ENCODE measurements at regions not wholly inside any gene's neighbourhood (a gene's known extent, or its start where the extent isn't known, plus 50 kb on each side); places are given as distances from the start of the nearest gene placed in this dataset.

DNA sequence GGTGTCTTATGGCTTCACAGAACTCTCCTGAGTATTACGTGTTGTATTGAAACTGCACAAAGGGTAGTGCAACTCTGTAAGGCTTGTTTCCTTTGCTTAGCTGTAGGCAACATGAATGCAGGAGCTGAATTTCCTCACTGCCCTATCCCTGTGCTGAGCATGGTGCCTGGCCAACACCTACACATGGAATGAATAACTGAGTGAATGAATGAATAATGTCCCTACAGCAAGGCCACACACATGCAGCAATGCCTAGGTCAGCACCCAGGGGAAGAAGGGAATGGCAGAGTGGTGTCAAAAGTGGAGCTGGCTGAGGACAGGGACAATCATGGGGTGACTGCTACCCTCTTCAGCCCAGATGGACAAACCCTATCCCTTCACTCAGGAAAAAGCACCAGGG, 655.9 kb downstream of the PTPRU start:
- H3K27me3 ChIP-seq (ENCODE audit: control insufficient read depth in 4 of 4, insufficient read depth in 4 of 4, low read length in 3 of 4): peaks cover 0 to 9% (median 0%) of the 10 kb centered on the region in 4 donors
- 70% methylated on average over 1 of the region's 1 CpG for WGBS

DNA sequence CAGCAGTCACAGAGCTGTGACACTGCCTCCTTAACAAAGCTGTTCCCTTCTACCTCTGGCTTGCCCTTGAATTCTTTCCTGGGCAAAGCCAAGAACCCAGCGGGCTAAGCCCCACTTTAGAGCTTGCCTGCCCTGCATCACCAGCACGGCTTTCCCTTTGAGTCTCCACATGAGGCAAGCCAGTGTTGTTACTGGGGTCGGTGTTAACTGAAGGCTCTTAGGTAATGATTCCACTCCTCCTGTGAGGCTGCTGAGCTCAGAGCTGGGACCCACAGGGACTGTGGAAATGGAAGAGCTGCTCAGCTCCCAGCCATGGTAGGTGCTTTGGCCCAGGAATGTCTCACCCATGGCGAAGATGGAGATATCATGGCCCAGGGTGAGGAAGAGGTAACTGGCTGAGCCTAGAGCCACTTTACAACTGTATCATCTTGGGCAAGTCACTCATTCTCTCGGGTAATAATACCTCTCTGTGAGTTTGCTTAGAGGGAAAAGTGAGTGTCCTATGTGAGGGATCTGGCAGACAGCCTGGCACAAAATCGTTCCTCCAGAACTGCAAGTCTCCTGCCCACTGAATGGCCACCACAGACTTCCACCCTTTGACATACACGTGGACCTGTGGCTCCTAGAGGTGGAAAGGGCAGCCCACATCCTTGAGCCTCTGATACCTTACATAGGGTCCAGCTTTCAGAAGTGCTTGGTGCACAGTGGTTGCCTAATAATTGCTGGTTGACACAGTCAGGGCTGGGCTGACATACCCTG, 654.1 kb downstream of the PTPRU start:
- peaks cover 0 to 9% (median 0%) of the 10 kb centered on the region in 4 donors for H3K27me3 ChIP-seq (ENCODE audit: control insufficient read depth in 4 of 4, insufficient read depth in 4 of 4, low read length in 3 of 4)
- no peaks in the 10 kb centered on the region for H3K9me3 ChIP-seq (ENCODE audit: control insufficient read depth in 4 of 4, low read length in 3 of 4)
- TF ChIP-seq TAF1 (conservative IDR thresholded peaks at IDR 0.05): no peak
- TF ChIP-seq GABPA (IDR thresholded peaks at IDR 0.05 in 1 of 2, conservative IDR thresholded peaks at IDR 0.05 in 1 of 2): no peak
- no peak for TF ChIP-seq EGR1 (IDR thresholded peaks at IDR 0.05; ENCODE audit: low read depth in 2 of 2)
- TF ChIP-seq FOXA1 (IDR thresholded peaks at IDR 0.05): no peak
- TF ChIP-seq RAD21 (IDR thresholded peaks at IDR 0.05): no peak
- TF ChIP-seq, protein P1, sequence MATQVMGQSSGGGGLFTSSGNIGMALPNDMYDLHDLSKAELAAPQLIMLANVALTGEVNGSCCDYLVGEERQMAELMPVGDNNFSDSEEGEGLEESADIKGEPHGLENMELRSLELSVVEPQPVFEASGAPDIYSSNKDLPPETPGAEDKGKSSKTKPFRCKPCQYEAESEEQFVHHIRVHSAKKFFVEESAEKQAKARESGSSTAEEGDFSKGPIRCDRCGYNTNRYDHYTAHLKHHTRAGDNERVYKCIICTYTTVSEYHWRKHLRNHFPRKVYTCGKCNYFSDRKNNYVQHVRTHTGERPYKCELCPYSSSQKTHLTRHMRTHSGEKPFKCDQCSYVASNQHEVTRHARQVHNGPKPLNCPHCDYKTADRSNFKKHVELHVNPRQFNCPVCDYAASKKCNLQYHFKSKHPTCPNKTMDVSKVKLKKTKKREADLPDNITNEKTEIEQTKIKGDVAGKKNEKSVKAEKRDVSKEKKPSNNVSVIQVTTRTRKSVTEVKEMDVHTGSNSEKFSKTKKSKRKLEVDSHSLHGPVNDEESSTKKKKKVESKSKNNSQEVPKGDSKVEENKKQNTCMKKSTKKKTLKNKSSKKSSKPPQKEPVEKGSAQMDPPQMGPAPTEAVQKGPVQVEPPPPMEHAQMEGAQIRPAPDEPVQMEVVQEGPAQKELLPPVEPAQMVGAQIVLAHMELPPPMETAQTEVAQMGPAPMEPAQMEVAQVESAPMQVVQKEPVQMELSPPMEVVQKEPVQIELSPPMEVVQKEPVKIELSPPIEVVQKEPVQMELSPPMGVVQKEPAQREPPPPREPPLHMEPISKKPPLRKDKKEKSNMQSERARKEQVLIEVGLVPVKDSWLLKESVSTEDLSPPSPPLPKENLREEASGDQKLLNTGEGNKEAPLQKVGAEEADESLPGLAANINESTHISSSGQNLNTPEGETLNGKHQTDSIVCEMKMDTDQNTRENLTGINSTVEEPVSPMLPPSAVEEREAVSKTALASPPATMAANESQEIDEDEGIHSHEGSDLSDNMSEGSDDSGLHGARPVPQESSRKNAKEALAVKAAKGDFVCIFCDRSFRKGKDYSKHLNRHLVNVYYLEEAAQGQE (IDR thresholded peaks at IDR 0.05): no peak
- no peak for TF ChIP-seq YY1 (IDR thresholded peaks at IDR 0.05)
- TF ChIP-seq, protein P2, sequence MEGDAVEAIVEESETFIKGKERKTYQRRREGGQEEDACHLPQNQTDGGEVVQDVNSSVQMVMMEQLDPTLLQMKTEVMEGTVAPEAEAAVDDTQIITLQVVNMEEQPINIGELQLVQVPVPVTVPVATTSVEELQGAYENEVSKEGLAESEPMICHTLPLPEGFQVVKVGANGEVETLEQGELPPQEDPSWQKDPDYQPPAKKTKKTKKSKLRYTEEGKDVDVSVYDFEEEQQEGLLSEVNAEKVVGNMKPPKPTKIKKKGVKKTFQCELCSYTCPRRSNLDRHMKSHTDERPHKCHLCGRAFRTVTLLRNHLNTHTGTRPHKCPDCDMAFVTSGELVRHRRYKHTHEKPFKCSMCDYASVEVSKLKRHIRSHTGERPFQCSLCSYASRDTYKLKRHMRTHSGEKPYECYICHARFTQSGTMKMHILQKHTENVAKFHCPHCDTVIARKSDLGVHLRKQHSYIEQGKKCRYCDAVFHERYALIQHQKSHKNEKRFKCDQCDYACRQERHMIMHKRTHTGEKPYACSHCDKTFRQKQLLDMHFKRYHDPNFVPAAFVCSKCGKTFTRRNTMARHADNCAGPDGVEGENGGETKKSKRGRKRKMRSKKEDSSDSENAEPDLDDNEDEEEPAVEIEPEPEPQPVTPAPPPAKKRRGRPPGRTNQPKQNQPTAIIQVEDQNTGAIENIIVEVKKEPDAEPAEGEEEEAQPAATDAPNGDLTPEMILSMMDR (IDR thresholded peaks at IDR 0.05; ENCODE audit: low read depth, low read length, missing input control): no peak
- TF ChIP-seq NR2F2 (IDR thresholded peaks at IDR 0.05): no peak
- TF ChIP-seq, protein P3, sequence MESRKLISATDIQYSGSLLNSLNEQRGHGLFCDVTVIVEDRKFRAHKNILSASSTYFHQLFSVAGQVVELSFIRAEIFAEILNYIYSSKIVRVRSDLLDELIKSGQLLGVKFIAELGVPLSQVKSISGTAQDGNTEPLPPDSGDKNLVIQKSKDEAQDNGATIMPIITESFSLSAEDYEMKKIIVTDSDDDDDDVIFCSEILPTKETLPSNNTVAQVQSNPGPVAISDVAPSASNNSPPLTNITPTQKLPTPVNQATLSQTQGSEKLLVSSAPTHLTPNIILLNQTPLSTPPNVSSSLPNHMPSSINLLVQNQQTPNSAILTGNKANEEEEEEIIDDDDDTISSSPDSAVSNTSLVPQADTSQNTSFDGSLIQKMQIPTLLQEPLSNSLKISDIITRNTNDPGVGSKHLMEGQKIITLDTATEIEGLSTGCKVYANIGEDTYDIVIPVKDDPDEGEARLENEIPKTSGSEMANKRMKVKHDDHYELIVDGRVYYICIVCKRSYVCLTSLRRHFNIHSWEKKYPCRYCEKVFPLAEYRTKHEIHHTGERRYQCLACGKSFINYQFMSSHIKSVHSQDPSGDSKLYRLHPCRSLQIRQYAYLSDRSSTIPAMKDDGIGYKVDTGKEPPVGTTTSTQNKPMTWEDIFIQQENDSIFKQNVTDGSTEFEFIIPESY (IDR thresholded peaks at IDR 0.05): no peak
- no peak for TF ChIP-seq HNF4A (conservative IDR thresholded peaks at IDR 0.05)
- no peak for TF ChIP-seq FOXA2 (IDR thresholded peaks at IDR 0.05)
- TF ChIP-seq, protein P4, sequence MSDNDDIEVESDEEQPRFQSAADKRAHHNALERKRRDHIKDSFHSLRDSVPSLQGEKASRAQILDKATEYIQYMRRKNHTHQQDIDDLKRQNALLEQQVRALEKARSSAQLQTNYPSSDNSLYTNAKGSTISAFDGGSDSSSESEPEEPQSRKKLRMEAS (IDR thresholded peaks at IDR 0.05): no peak
- H3K36me3 ChIP-seq (ENCODE audit: control insufficient read depth in 4 of 4, insufficient read depth in 3 of 4, low read depth in 1 of 4, low read length in 3 of 4): no peaks in the 10 kb centered on the region
- H3K9ac ChIP-seq (ENCODE audit: low read depth in 1 of 2, low read length in 2 of 2): no peak overlapping the region
- no peaks in the 10 kb centered on the region for H3K4me1 ChIP-seq (ENCODE audit: control insufficient read depth in 4 of 4, insufficient read depth in 4 of 4, low read length in 3 of 4)
- WGBS: 64% methylated on average over 7 of the region's 7 CpGs
- no peak for DNase-seq (ENCODE audit: low spot score)
- no peak overlapping the region for H3K4me3 ChIP-seq (ENCODE audit: low read depth in 1 of 3, low read length in 3 of 3)
- H3K27ac ChIP-seq (ENCODE audit: low read depth in 1 of 2, low read length in 2 of 2): no peak overlapping the region

More for the DNA sequence above, 655.9 kb downstream of the PTPRU start:
- no peak overlapping the region for H3K9ac ChIP-seq (ENCODE audit: low read depth in 1 of 2, low read length in 2 of 2)
- no peaks in the 10 kb centered on the region for H3K9me3 ChIP-seq (ENCODE audit: control insufficient read depth in 4 of 4, low read length in 3 of 4)
- no peaks in the 10 kb centered on the region for H3K36me3 ChIP-seq (ENCODE audit: control insufficient read depth in 4 of 4, insufficient read depth in 3 of 4, low read depth in 1 of 4, low read length in 3 of 4)
- TF ChIP-seq, protein P1 (IDR thresholded peaks at IDR 0.05): no peak
- TF ChIP-seq YY1 (IDR thresholded peaks at IDR 0.05): no peak
- no peak for TF ChIP-seq TAF1 (conservative IDR thresholded peaks at IDR 0.05)
- TF ChIP-seq FOXA2 (IDR thresholded peaks at IDR 0.05): no peak
- TF ChIP-seq JUND (IDR thresholded peaks at IDR 0.05): no peak
- TF ChIP-seq RXRA (IDR thresholded peaks at IDR 0.05): no peak
- TF ChIP-seq HNF4G (IDR thresholded peaks at IDR 0.05): no peak
- TF ChIP-seq, protein P5, sequence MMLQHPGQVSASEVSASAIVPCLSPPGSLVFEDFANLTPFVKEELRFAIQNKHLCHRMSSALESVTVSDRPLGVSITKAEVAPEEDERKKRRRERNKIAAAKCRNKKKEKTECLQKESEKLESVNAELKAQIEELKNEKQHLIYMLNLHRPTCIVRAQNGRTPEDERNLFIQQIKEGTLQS (IDR thresholded peaks at IDR 0.05): no peak
- no peaks in the 10 kb centered on the region for H3K4me1 ChIP-seq (ENCODE audit: control insufficient read depth in 4 of 4, insufficient read depth in 4 of 4, low read length in 3 of 4)
- no peak overlapping the region for H3K4me3 ChIP-seq (ENCODE audit: low read depth in 1 of 3, low read length in 3 of 3)
- H3K27ac ChIP-seq (ENCODE audit: low read depth in 1 of 2, low read length in 2 of 2): no peak overlapping the region
- no peak for DNase-seq (ENCODE audit: low spot score)
